ENCODE measurements at regions not wholly inside any gene's neighbourhood (a gene's known extent, or its start where the extent isn't known, plus 50 kb on each side); places are given as distances from the start of the nearest gene placed in this dataset.

DNA sequence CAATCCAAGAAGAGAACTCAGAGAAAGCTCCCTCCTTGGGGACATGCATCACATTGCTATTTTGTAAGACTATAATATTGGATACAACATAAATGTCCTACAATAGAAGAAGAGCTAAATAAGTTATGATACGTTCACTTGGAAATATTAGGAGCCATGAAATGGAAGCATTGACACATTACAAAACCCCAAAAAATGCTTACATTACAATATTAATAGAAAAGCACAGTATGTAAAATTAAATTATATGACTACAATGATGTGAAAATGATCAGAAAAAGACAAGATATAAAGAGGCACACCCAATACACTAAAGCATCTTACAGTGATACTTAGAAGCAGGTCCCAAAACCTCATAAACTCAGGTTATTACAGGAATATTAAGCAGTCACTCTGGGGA is 694.1 kb downstream of the TOX3 start:
- Histone ChIP-seq H3K79me2 (ENCODE audit: control insufficient read depth, insufficient read depth, low read length) (no peaks in the 10 kb centered on the region), H4K20me1 (replicated peaks; ENCODE audit: control insufficient read depth, extremely low read depth, insufficient read depth, low read length) (no peaks in the 10 kb centered on the region), H3K4me2 (ENCODE audit: insufficient read depth, low read length) (no peak overlapping the region), H3K9me1 (replicated peaks; ENCODE audit: control insufficient read depth, extremely low read depth, insufficient read depth, low read length) (no peaks in the 10 kb centered on the region), H3K36me3 (ENCODE audit: control insufficient read depth in 2 of 2, extremely low read depth in 1 of 2, insufficient read depth in 2 of 2, low read length in 2 of 2) (no peaks in the 10 kb centered on the region), H3K4me3 (replicated peaks in 1 of 3; ENCODE audit: insufficient read depth in 1 of 3, low read depth in 1 of 3, low read length in 3 of 3) (no peak overlapping the region), H3K4me1 (ENCODE audit: control insufficient read depth, extremely low read depth, insufficient read depth, low read length) (no peaks in the 10 kb centered on the region), H3K9me3 (replicated peaks; ENCODE audit: control insufficient read depth, insufficient read depth, low read length) (no peaks in the 10 kb centered on the region), H3K27me3 (ENCODE audit: control insufficient read depth in 2 of 2, insufficient read depth in 2 of 2, low read length in 2 of 2) (no peaks in the 10 kb centered on the region), H3K27ac (ENCODE audit: insufficient read depth, low read depth, low read length) (no peak overlapping the region), H3K9ac (replicated peaks; ENCODE audit: extremely low read depth, insufficient read depth, low read length) (no peak overlapping the region), H2AFZ (ENCODE audit: low read depth, low read length) (no peak overlapping the region)
- ChIA-PET POLR2A (no interaction called here), CTCF (no interaction called here)
- no peak for FAIRE-seq
- DNase-seq (ENCODE audit: low read depth, low spot score): no peak
- TF ChIP-seq JUN (IDR thresholded peaks at IDR 0.05; ENCODE audit: borderline replicate concordance, insufficient read depth, insufficient read length, low read depth) (no peak), MAX (IDR thresholded peaks at IDR 0.05; ENCODE audit: insufficient read depth, insufficient read length) (no peak), GATA2 (IDR thresholded peaks at IDR 0.05; ENCODE audit: insufficient read depth, insufficient read length, low read depth, low read length) (no peak), MYC (IDR thresholded peaks at IDR 0.05; ENCODE audit: low read depth, low read length) (no peak), EZH2 (IDR thresholded peaks at IDR 0.05; ENCODE audit: borderline replicate concordance, low read depth, low read length, severe bottlenecking) (no peak), POLR2A (IDR thresholded peaks at IDR 0.05; ENCODE audit: low read depth, low read length) (no peak), CTCF (IDR thresholded peaks at IDR 0.05; ENCODE audit: extremely low read depth in 1 of 2, insufficient read depth in 1 of 2, low read depth in 1 of 2, low read length in 2 of 2) (no peak), POLR2AphosphoS5 (IDR thresholded peaks at IDR 0.05; ENCODE audit: insufficient read depth, low read depth, low read length) (no peak), FOS (IDR thresholded peaks at IDR 0.05; ENCODE audit: borderline replicate concordance, insufficient read depth, low read length) (no peak)
- intact Hi-C loops (cut with micrococcal nuclease) (no loop called here), dilution Hi-C loops (cut with MboI; ENCODE audit: extremely low pct_ligation_motif_present, low sequenced_read_pairs) (no loop called here)
- BruUV-seq (replicated peaks): no TSS peak

All from endothelial cell of umbilical vein (primary cell).